ENCODE measurements at regions not wholly inside any gene's neighbourhood (a gene's known extent, or its start where the extent isn't known, plus 50 kb on each side); places are given as distances from the start of the nearest gene placed in this dataset.

- Histone ChIP-seq H3K4me1 (ENCODE audit: control insufficient read depth, insufficient read depth, low read length, poor library complexity, severe bottlenecking) (no peaks in the 10 kb centered on the region), H3K9me3 (ENCODE audit: control insufficient read depth, low read length) (no peaks in the 10 kb centered on the region), H3K4me3 (ENCODE audit: extremely low read depth, insufficient read depth, low read length, poor library complexity, severe bottlenecking) (no peak overlapping the region), H3K36me3 (ENCODE audit: control insufficient read depth, insufficient read depth, low read length) (no peaks in the 10 kb centered on the region), H3K27ac (ENCODE audit: low read depth, low read length, severe bottlenecking) (no peak overlapping the region)
- WGBS, 2 experiments (ENCODE audit: insufficient coverage in 2 of 2), result 91 to 94% methylated on average over 5 of the region's 9 CpGs
Observed at GRCh38 chr15:69540622-69541021, 88.0 kb downstream of the RPLP1 start.

GRCh38 chr15:69542028-69542427 is 89.4 kb downstream of the RPLP1 start:
- Histone ChIP-seq H3K36me3 (ENCODE audit: control insufficient read depth, insufficient read depth, low read length) (no peaks in the 10 kb centered on the region), H3K27ac (ENCODE audit: low read depth, low read length, severe bottlenecking) (no peak overlapping the region), H3K4me3 (ENCODE audit: extremely low read depth, insufficient read depth, low read length, poor library complexity, severe bottlenecking) (no peak overlapping the region), H3K4me1 (ENCODE audit: control insufficient read depth, insufficient read depth, low read length, poor library complexity, severe bottlenecking) (no peaks in the 10 kb centered on the region), H3K9me3 (ENCODE audit: control insufficient read depth, low read length) (no peaks in the 10 kb centered on the region)
- WGBS, 2 experiments (ENCODE audit: insufficient coverage in 2 of 2), result 93 to 95% methylated on average over 6 of the region's 7 CpGs

- no peaks in the 10 kb centered on the region for H3K4me1 ChIP-seq (ENCODE audit: control insufficient read depth, insufficient read depth, low read length, poor library complexity, severe bottlenecking)
- no peaks in the 10 kb centered on the region for H3K36me3 ChIP-seq (ENCODE audit: control insufficient read depth, insufficient read depth, low read length)
- no peak overlapping the region for H3K27ac ChIP-seq (ENCODE audit: low read depth, low read length, severe bottlenecking)
- H3K4me3 ChIP-seq (ENCODE audit: extremely low read depth, insufficient read depth, low read length, poor library complexity, severe bottlenecking), result no peak overlapping the region
- WGBS, 2 experiments (ENCODE audit: insufficient coverage in 2 of 2), result 100% methylated on average over 1 of the region's 1 CpG; no CpG with 5 or more reads in 1 of the 2 experiments
- H3K9me3 ChIP-seq (ENCODE audit: control insufficient read depth, low read length), result no peaks in the 10 kb centered on the region
Observed at GRCh38 chr15:69543681-69544364, 91.2 kb downstream of the RPLP1 start.

GRCh38 chr15:69544365-69545113 is 91.9 kb downstream of the RPLP1 start:
- H3K4me1 ChIP-seq (ENCODE audit: control insufficient read depth, insufficient read depth, low read length, poor library complexity, severe bottlenecking), result no peaks in the 10 kb centered on the region
- H3K9me3 ChIP-seq (ENCODE audit: control insufficient read depth, low read length), result no peaks in the 10 kb centered on the region
- H3K27ac ChIP-seq (ENCODE audit: low read depth, low read length, severe bottlenecking), result no peak overlapping the region
- WGBS, 2 experiments (ENCODE audit: insufficient coverage in 2 of 2), result 79 to 100% methylated on average over 4 to 6 of the region's 6 CpGs
- H3K4me3 ChIP-seq (ENCODE audit: extremely low read depth, insufficient read depth, low read length, poor library complexity, severe bottlenecking), result no peak overlapping the region
- H3K36me3 ChIP-seq (ENCODE audit: control insufficient read depth, insufficient read depth, low read length), result no peaks in the 10 kb centered on the region

GRCh38 chr15:69546182-69546581 is 93.6 kb downstream of the RPLP1 start:
- H3K9me3 ChIP-seq (ENCODE audit: control insufficient read depth, low read length), result no peaks in the 10 kb centered on the region
- H3K4me1 ChIP-seq (ENCODE audit: control insufficient read depth, insufficient read depth, low read length, poor library complexity, severe bottlenecking), result no peaks in the 10 kb centered on the region
- no peak overlapping the region for H3K27ac ChIP-seq (ENCODE audit: low read depth, low read length, severe bottlenecking)
- WGBS, 2 experiments (ENCODE audit: insufficient coverage in 2 of 2), result 50% methylated on average over 2 of the region's 3 CpGs
- no peak overlapping the region for H3K4me3 ChIP-seq (ENCODE audit: extremely low read depth, insufficient read depth, low read length, poor library complexity, severe bottlenecking)
- H3K36me3 ChIP-seq (ENCODE audit: control insufficient read depth, insufficient read depth, low read length), result no peaks in the 10 kb centered on the region

- Histone ChIP-seq H3K27ac (ENCODE audit: low read depth, low read length, severe bottlenecking) (no peak overlapping the region), H3K9me3 (ENCODE audit: control insufficient read depth, low read length) (peaks cover 17% of the 10 kb centered on the region), H3K36me3 (ENCODE audit: control insufficient read depth, insufficient read depth, low read length) (no peaks in the 10 kb centered on the region), H3K4me3 (ENCODE audit: extremely low read depth, insufficient read depth, low read length, poor library complexity, severe bottlenecking) (no peak overlapping the region), H3K4me1 (ENCODE audit: control insufficient read depth, insufficient read depth, low read length, poor library complexity, severe bottlenecking) (no peaks in the 10 kb centered on the region)
- 85 to 89% methylated on average over 19 to 20 of the region's 24 CpGs for WGBS, 2 experiments (ENCODE audit: insufficient coverage in 2 of 2)
Observed at GRCh38 chr15:69548395-69549180, 96.0 kb downstream of the RPLP1 start.

GRCh38 chr15:69551391-69552056 is 98.9 kb downstream of the RPLP1 start:
- Histone ChIP-seq H3K4me3 (ENCODE audit: extremely low read depth, insufficient read depth, low read length, poor library complexity, severe bottlenecking) (no peak overlapping the region), H3K9me3 (ENCODE audit: control insufficient read depth, low read length) (peaks cover 17% of the 10 kb centered on the region), H3K4me1 (ENCODE audit: control insufficient read depth, insufficient read depth, low read length, poor library complexity, severe bottlenecking) (peaks cover 7% of the 10 kb centered on the region), H3K27ac (ENCODE audit: low read depth, low read length, severe bottlenecking) (no peak overlapping the region), H3K36me3 (ENCODE audit: control insufficient read depth, insufficient read depth, low read length) (no peaks in the 10 kb centered on the region)
- WGBS, 2 experiments (ENCODE audit: insufficient coverage in 2 of 2), result 83 to 93% methylated on average over 3 of the region's 5 CpGs

GRCh38 chr15:69552057-69552815 is 99.6 kb downstream of the RPLP1 start:
- peaks cover 14% of the 10 kb centered on the region for H3K4me1 ChIP-seq (ENCODE audit: control insufficient read depth, insufficient read depth, low read length, poor library complexity, severe bottlenecking)
- no peaks in the 10 kb centered on the region for H3K36me3 ChIP-seq (ENCODE audit: control insufficient read depth, insufficient read depth, low read length)
- H3K27ac ChIP-seq (ENCODE audit: low read depth, low read length, severe bottlenecking), result no peak overlapping the region
- H3K4me3 ChIP-seq (ENCODE audit: extremely low read depth, insufficient read depth, low read length, poor library complexity, severe bottlenecking), result no peak overlapping the region
- peaks cover 17% of the 10 kb centered on the region for H3K9me3 ChIP-seq (ENCODE audit: control insufficient read depth, low read length)
- WGBS, 2 experiments (ENCODE audit: insufficient coverage in 2 of 2), result 94 to 95% methylated on average over 4 to 9 of the region's 10 CpGs

GRCh38 chr15:69553686-69554085 is 101.1 kb downstream of the RPLP1 start:
- Histone ChIP-seq H3K4me3 (ENCODE audit: extremely low read depth, insufficient read depth, low read length, poor library complexity, severe bottlenecking) (no peak overlapping the region), H3K4me1 (ENCODE audit: control insufficient read depth, insufficient read depth, low read length, poor library complexity, severe bottlenecking) (peaks cover 28% of the 10 kb centered on the region), H3K36me3 (ENCODE audit: control insufficient read depth, insufficient read depth, low read length) (no peaks in the 10 kb centered on the region), H3K27ac (ENCODE audit: low read depth, low read length, severe bottlenecking) (no peak overlapping the region), H3K9me3 (ENCODE audit: control insufficient read depth, low read length) (peaks cover 17% of the 10 kb centered on the region)
- 96 to 97% methylated on average over 3 to 4 of the region's 4 CpGs for WGBS, 2 experiments (ENCODE audit: insufficient coverage in 2 of 2)
